ENCODE measurements at regions not wholly inside any gene's neighbourhood (a gene's known extent, or its start where the extent isn't known, plus 50 kb on each side); places are given as distances from the start of the nearest gene placed in this dataset.

- no peaks in the 10 kb centered on the region for H3K36me3 ChIP-seq (ENCODE audit: insufficient read depth, low read length)
- DNase-seq (ENCODE audit: insufficient read length, low spot score, missing footprints): no peak
- no peaks in the 10 kb centered on the region for H4K20me1 ChIP-seq (ENCODE audit: insufficient read depth, low read length)
- H3K4me3 ChIP-seq (ENCODE audit: insufficient read depth, low read length): no peak overlapping the region
- no peaks in the 10 kb centered on the region for H3K4me1 ChIP-seq (ENCODE audit: insufficient read depth, low read length)
- H3K27ac ChIP-seq (ENCODE audit: low read depth, low read length): no peak overlapping the region
- peak overlapping the region; percentile 43 for H2AFZ ChIP-seq (ENCODE audit: low read length)
- no peaks in the 10 kb centered on the region for H3K27me3 ChIP-seq (ENCODE audit: insufficient read depth, low read length)
- H3K4me2 ChIP-seq (ENCODE audit: insufficient read depth, low read length): no peak overlapping the region
- no peak for TF ChIP-seq CTCF (IDR thresholded peaks at IDR 0.05; ENCODE audit: extremely low read depth, low read depth, low read length)
- no peaks in the 10 kb centered on the region for H3K79me2 ChIP-seq (ENCODE audit: insufficient read depth, low read length)
- H3K9me3 ChIP-seq (ENCODE audit: low read depth, low read length): no peaks in the 10 kb centered on the region
Observed at GRCh38 chr4:167784826-167785225, 307.5 kb upstream of the ANXA10 start.

GRCh38 chr4:167785523-167785922, 306.8 kb upstream of the ANXA10 start:
- Histone ChIP-seq H4K20me1 (ENCODE audit: insufficient read depth, low read length) (no peaks in the 10 kb centered on the region), H3K4me3 (ENCODE audit: insufficient read depth, low read length) (no peak overlapping the region), H3K27ac (ENCODE audit: low read depth, low read length) (no peak overlapping the region), H2AFZ (ENCODE audit: low read length) (no peak overlapping the region), H3K4me2 (ENCODE audit: insufficient read depth, low read length) (no peak overlapping the region), H3K4me1 (ENCODE audit: insufficient read depth, low read length) (no peaks in the 10 kb centered on the region), H3K27me3 (ENCODE audit: insufficient read depth, low read length) (no peaks in the 10 kb centered on the region), H3K79me2 (ENCODE audit: insufficient read depth, low read length) (no peaks in the 10 kb centered on the region), H3K36me3 (ENCODE audit: insufficient read depth, low read length) (no peaks in the 10 kb centered on the region), H3K9me3 (ENCODE audit: low read depth, low read length) (no peaks in the 10 kb centered on the region)
- no peak for TF ChIP-seq CTCF (IDR thresholded peaks at IDR 0.05; ENCODE audit: extremely low read depth, low read depth, low read length)
- no peak for DNase-seq (ENCODE audit: insufficient read length, low spot score, missing footprints)

GRCh38 chr4:167786504-167786903, 305.8 kb upstream of the ANXA10 start:
- Histone ChIP-seq H3K27ac (ENCODE audit: low read depth, low read length) (no peak overlapping the region), H3K4me2 (ENCODE audit: insufficient read depth, low read length) (no peak overlapping the region), H4K20me1 (ENCODE audit: insufficient read depth, low read length) (no peaks in the 10 kb centered on the region), H3K9me3 (ENCODE audit: low read depth, low read length) (no peaks in the 10 kb centered on the region), H3K4me1 (ENCODE audit: insufficient read depth, low read length) (no peaks in the 10 kb centered on the region), H3K36me3 (ENCODE audit: insufficient read depth, low read length) (no peaks in the 10 kb centered on the region), H2AFZ (ENCODE audit: low read length) (no peak overlapping the region), H3K79me2 (ENCODE audit: insufficient read depth, low read length) (no peaks in the 10 kb centered on the region), H3K27me3 (ENCODE audit: insufficient read depth, low read length) (no peaks in the 10 kb centered on the region), H3K4me3 (ENCODE audit: insufficient read depth, low read length) (no peak overlapping the region)
- no peak for TF ChIP-seq CTCF (IDR thresholded peaks at IDR 0.05; ENCODE audit: extremely low read depth, low read depth, low read length)
- DNase-seq (ENCODE audit: insufficient read length, low spot score, missing footprints): no peak

- peak; percentile 4 for DNase-seq (ENCODE audit: insufficient read length, low spot score, missing footprints)
Observed at GRCh38 chr4:167787231-167787630, 305.1 kb upstream of the ANXA10 start.

More at GRCh38 chr4:167787231-167787630, 305.1 kb upstream of the ANXA10 start:
- Histone ChIP-seq H3K27me3 (ENCODE audit: insufficient read depth, low read length) (no peaks in the 10 kb centered on the region), H3K4me2 (ENCODE audit: insufficient read depth, low read length) (no peak overlapping the region), H3K9me3 (ENCODE audit: low read depth, low read length) (no peaks in the 10 kb centered on the region), H4K20me1 (ENCODE audit: insufficient read depth, low read length) (no peaks in the 10 kb centered on the region), H3K27ac (ENCODE audit: low read depth, low read length) (no peak overlapping the region), H3K4me3 (ENCODE audit: insufficient read depth, low read length) (no peak overlapping the region), H3K79me2 (ENCODE audit: insufficient read depth, low read length) (no peaks in the 10 kb centered on the region), H2AFZ (ENCODE audit: low read length) (no peak overlapping the region), H3K36me3 (ENCODE audit: insufficient read depth, low read length) (no peaks in the 10 kb centered on the region), H3K4me1 (ENCODE audit: insufficient read depth, low read length) (no peaks in the 10 kb centered on the region)
- TF ChIP-seq CTCF (IDR thresholded peaks at IDR 0.05; ENCODE audit: extremely low read depth, low read depth, low read length): no peak
